WTC11 (cell line): ENCODE measurements at regions not wholly inside any gene's neighbourhood (a gene's known extent, or its start where the extent isn't known, plus 50 kb on each side); places are given as distances from the start of the nearest gene placed in this dataset.

Experiments used
- ATAC-seq: fragments of 200-7000 bp; cut with Tn5 transposase; 2 replicates; pipeline ENCODE4 v1.10.0; 2021; ENCODE audit warnings: mild to moderate bottlenecking, moderate library complexity
- CTCF ChIA-PET: fragments of 300-600 bp; sonication (Branson Sonifier 250); formaldehyde crosslinking; loops from one replicate; lab custom pipeline; 2021; ENCODE audit warnings: antibody characterized with exemption; lab: Charles Lee
- POLR2A ChIA-PET: fragments of 350-600 bp; sonication (Branson Sonifier 250); formaldehyde crosslinking; loops from one replicate; lab custom pipeline; 2021; ENCODE audit warnings: antibody characterized with exemption; lab: Charles Lee
- DNase-seq: peaks from one replicate; pipeline ENCODE4 v3.0.0; 2021; ENCODE audit warnings: low spot score
- H3K27ac Mint-ChIP-seq: 2 replicates; pipeline ENCODE4 v1.8.0; 2021; ENCODE audit warnings: mixed read lengths
- H3K27me3 Mint-ChIP-seq: 2 replicates; pipeline ENCODE4 v1.8.0; 2021; ENCODE audit warnings: low read depth, mild to moderate bottlenecking, moderate library complexity, mixed read lengths
- H3K36me3 Mint-ChIP-seq: 2 replicates; pipeline ENCODE4 v1.8.0; 2021; ENCODE audit warnings: mixed read lengths
- H3K4me1 Mint-ChIP-seq: 2 replicates; pipeline ENCODE4 v1.8.0; 2022; ENCODE audit warnings: mixed read lengths
- H3K4me3 Mint-ChIP-seq: 2 replicates; pipeline ENCODE4 v1.8.0; 2021; ENCODE audit warnings: mild to moderate bottlenecking, moderate library complexity, mixed read lengths
- H3K9me3 Mint-ChIP-seq: 2 replicates; pipeline ENCODE4 v1.8.0; 2021; ENCODE audit warnings: mixed read lengths
- AFF4 ChIP-seq: sonication (generic); formaldehyde crosslinking; IDR thresholded peaks from 2 replicates; pipeline ENCODE4 v1.8.1; 2023; ENCODE audit warnings: mild to moderate bottlenecking, missing genetic modification reagents, borderline replicate concordance
- ATF2 ChIP-seq: sonication (generic); formaldehyde crosslinking; IDR thresholded peaks from 2 replicates; pipeline ENCODE4 v1.8.1; 2022; ENCODE audit warnings: low read depth, missing genetic modification reagents, borderline replicate concordance
- CDX4 ChIP-seq: fragments of 250-450 bp; sonication (Bioruptor Pico); IDR thresholded peaks from 2 replicates; pipeline ENCODE4 v1.9.0; 2021; ENCODE audit warnings: moderate library complexity, mild to moderate bottlenecking, inconsistent platforms, borderline replicate concordance
- E2F1 ChIP-seq: sonication (generic); formaldehyde crosslinking; IDR thresholded peaks from 2 replicates; pipeline ENCODE4 v1.8.0; 2022; ENCODE audit warnings: mild to moderate bottlenecking, missing genetic modification reagents
- EMX1 ChIP-seq: fragments of 250-450 bp; sonication (Bioruptor Pico); IDR thresholded peaks from 2 replicates; pipeline ENCODE4 v1.8.0; 2021; ENCODE audit warnings: mild to moderate bottlenecking
- FOXJ3 ChIP-seq: sonication (generic); formaldehyde crosslinking; IDR thresholded peaks from 2 replicates; pipeline ENCODE4 v1.9.0; 2021; ENCODE audit warnings: missing genetic modification reagents, mild to moderate bottlenecking, borderline replicate concordance
- FOXP1 ChIP-seq: sonication (generic); formaldehyde crosslinking; IDR thresholded peaks from 2 replicates; pipeline ENCODE4 v1.8.0; 2022; ENCODE audit warnings: missing genetic modification reagents, mild to moderate bottlenecking, moderate library complexity, borderline replicate concordance
- GABPB1 ChIP-seq: sonication (generic); formaldehyde crosslinking; IDR thresholded peaks from 2 replicates; pipeline ENCODE4 v1.8.1; 2023; ENCODE audit warnings: mild to moderate bottlenecking, missing genetic modification reagents
- HMGXB4 ChIP-seq: sonication (generic); formaldehyde crosslinking; IDR thresholded peaks from 2 replicates; pipeline ENCODE4 v1.8.1; 2023; ENCODE audit warnings: mild to moderate bottlenecking, moderate library complexity, missing genetic modification reagents
- IRF1 ChIP-seq: sonication (generic); formaldehyde crosslinking; IDR thresholded peaks from 2 replicates; pipeline ENCODE4 v1.8.0; 2023; ENCODE audit warnings: missing genetic modification reagents
- MXD4 ChIP-seq: fragments of 250-450 bp; sonication (Bioruptor Pico); IDR thresholded peaks from 2 replicates; pipeline ENCODE4 v1.8.0; 2021; ENCODE audit warnings: mild to moderate bottlenecking, moderate library complexity, borderline replicate concordance
- MYBL2 ChIP-seq: sonication (generic); formaldehyde crosslinking; IDR thresholded peaks from 2 replicates; pipeline ENCODE4 v1.8.1; 2023; ENCODE audit warnings: mild to moderate bottlenecking, moderate library complexity, missing genetic modification reagents
- NR2C2 ChIP-seq: sonication (generic); formaldehyde crosslinking; IDR thresholded peaks from 2 replicates; pipeline ENCODE4 v1.8.0; 2022; ENCODE audit warnings: mild to moderate bottlenecking, missing genetic modification reagents
- PREB ChIP-seq: sonication (generic); formaldehyde crosslinking; IDR thresholded peaks from 2 replicates; pipeline ENCODE4 v1.8.1; 2022; ENCODE audit warnings: mild to moderate bottlenecking, missing genetic modification reagents, moderate library complexity, borderline replicate concordance
- ZBTB43 ChIP-seq: sonication (generic); formaldehyde crosslinking; IDR thresholded peaks from 2 replicates; pipeline ENCODE4 v1.8.1; 2023; ENCODE audit warnings: mild to moderate bottlenecking, missing genetic modification reagents
- ZNF121 ChIP-seq: sonication (generic); formaldehyde crosslinking; IDR thresholded peaks from 2 replicates; pipeline ENCODE4 v1.8.0; 2023; ENCODE audit warnings: missing genetic modification reagents
- ZNF281 ChIP-seq: sonication (generic); formaldehyde crosslinking; IDR thresholded peaks from 2 replicates; pipeline ENCODE4 v1.8.0; 2023; ENCODE audit warnings: mild to moderate bottlenecking, missing genetic modification reagents
- ZNF416 ChIP-seq: fragments of 250-450 bp; sonication (Bioruptor Pico); IDR thresholded peaks from 2 replicates; pipeline ENCODE4 v1.9.0; 2021; ENCODE audit warnings: mild to moderate bottlenecking, inconsistent platforms

- TF ChIP-seq NR2C2 (CRISPR knock-in tag) (no peak), FOXP1 (CRISPR knock-in tag) (no peak), ZNF281 (CRISPR knock-in tag) (no peak), GABPB1 (CRISPR knock-in tag) (no peak), ATF2 (CRISPR knock-in tag) (no peak)
- TF ChIP-seq, all 79 proteins: peak for 0
These were observed 99.2 kb upstream of the SYNDIG1 start (continued) for GRCh38 chr20:24370249-24370648.

GRCh38 chr20:24368253-24368652, 101.2 kb upstream of the SYNDIG1 start:
- H3K4me3 Mint-ChIP-seq, result no peak overlapping the region
- H3K27me3 Mint-ChIP-seq, result no peaks in the 10 kb centered on the region; the same call in 1 of the 2 replicates
- no peak for DNase-seq
- H3K36me3 Mint-ChIP-seq, result no peaks in the 10 kb centered on the region
- H3K4me1 Mint-ChIP-seq, result peaks cover 18% of the 10 kb centered on the region
- no peak for ATAC-seq
- H3K27ac Mint-ChIP-seq, result no peak overlapping the region
- H3K9me3 Mint-ChIP-seq, result no peaks in the 10 kb centered on the region
- ChIA-PET CTCF (no interaction called here), POLR2A (no interaction called here)
- TF ChIP-seq CDX4 (CRISPR knock-in tag), result no peak
- TF ChIP-seq MXD4 (CRISPR knock-in tag), result no peak
- no peak for TF ChIP-seq EMX1
- TF ChIP-seq ZNF121, result no peak
- no peak for TF ChIP-seq MYBL2 (CRISPR knock-in tag)
- TF ChIP-seq IRF1 (CRISPR knock-in tag), result no peak
- no peak for TF ChIP-seq PREB
- TF ChIP-seq E2F1 (CRISPR knock-in tag), result no peak

GRCh38 chr20:24366336-24367004, 103.0 kb upstream of the SYNDIG1 start:
- CTCF ChIA-PET, result no interaction called here
- ATAC-seq (no peak), DNase-seq (no peak)
- H3K4me3 Mint-ChIP-seq, result no peak overlapping the region
- H3K9me3 Mint-ChIP-seq, result peaks cover 11% of the 10 kb centered on the region
- peaks cover 16% of the 10 kb centered on the region for H3K4me1 Mint-ChIP-seq
- peaks cover 4% of the 10 kb centered on the region for H3K36me3 Mint-ChIP-seq
- peaks cover 3% of the 10 kb centered on the region; the same call in 1 of the 2 replicates for H3K27me3 Mint-ChIP-seq
- no peak overlapping the region for H3K27ac Mint-ChIP-seq
- POLR2A ChIA-PET, result no interaction called here
- TF ChIP-seq AFF4 (CRISPR knock-in tag) (no peak), ZBTB43 (CRISPR knock-in tag) (no peak), ZNF416 (CRISPR knock-in tag) (no peak), HMGXB4 (CRISPR knock-in tag) (no peak), FOXJ3 (CRISPR knock-in tag) (no peak)
